ENCODE measurements at regions not wholly inside any gene's neighbourhood (a gene's known extent, or its start where the extent isn't known, plus 50 kb on each side); places are given as distances from the start of the nearest gene placed in this dataset.

- no peak overlapping the region for H2AFZ ChIP-seq (ENCODE audit: low read depth, low read length)
- H3K9me3 ChIP-seq (replicated peaks; ENCODE audit: control insufficient read depth, insufficient read depth, low read depth, low read length) = no peaks in the 10 kb centered on the region
- ChIA-PET POLR2A (no interaction called here), CTCF (ENCODE audit: low intra/inter-chr PET ratio) (no interaction called here)
- no peak for TF ChIP-seq ZNF431 (CRISPR knock-in tag; IDR thresholded peaks at IDR 0.05)
- no peak overlapping the region for H3K27ac ChIP-seq (ENCODE audit: extremely low read depth, low read depth, low read length)
- DNase-seq (ENCODE audit: extremely low read depth in 1 of 4, low spot score in 3 of 4) = no peak
- ATAC-seq = no peak
- WGBS (ENCODE audit: insufficient coverage, low coverage, missing lambda C conversion rate) = no CpG with 5 or more reads among the region's 1 CpG
- peaks cover 0 to 6% of the 10 kb centered on the region in 2 experiments; a peak in 1 of 5 replicates for H3K27me3 ChIP-seq (ENCODE audit: control insufficient read depth in 2 of 2, insufficient read depth in 2 of 2, low read length in 2 of 2)
- H3K4me1 ChIP-seq (replicated peaks in 1 of 2; ENCODE audit: control insufficient read depth in 2 of 2, insufficient read depth in 2 of 2, low read length in 2 of 2) = no peaks in the 10 kb centered on the region
- in situ Hi-C loops (cut with MboI) = no loop called here
- H3K36me3 ChIP-seq (ENCODE audit: control insufficient read depth, insufficient read depth, low read length) = no peaks in the 10 kb centered on the region
- intact Hi-C loops (cut with micrococcal nuclease) = no loop called here
- BruUV-seq (replicated peaks) = no TSS peak
- no peaks in the 10 kb centered on the region for H3K9me1 ChIP-seq (ENCODE audit: control insufficient read depth, insufficient read depth, low read length)
- no peaks in the 10 kb centered on the region for H3K79me2 ChIP-seq (ENCODE audit: control insufficient read depth, insufficient read depth, low read length)
- H3K4me2 ChIP-seq (ENCODE audit: insufficient read depth, low read length) = no peak overlapping the region
- no peak overlapping the region for H3K4me3 ChIP-seq
- H3K9ac ChIP-seq (ENCODE audit: insufficient read depth in 1 of 2, low read depth in 2 of 2, low read length in 2 of 2) = no peak overlapping the region
- FAIRE-seq = no peak
- H4K20me1 ChIP-seq (replicated peaks; ENCODE audit: control insufficient read depth, insufficient read depth, low read length) = no peaks in the 10 kb centered on the region
Observed at GRCh38 chrX:150258176-150258425, 105.0 kb upstream of the MAMLD1 start.

- H3K4me2 ChIP-seq (ENCODE audit: insufficient read depth, low read length) = no peak overlapping the region
- 0% methylated on average over 9 of the region's 11 CpGs for WGBS (ENCODE audit: insufficient coverage, low coverage, missing lambda C conversion rate)
- POLR2A ChIA-PET = no interaction called here
- CTCF ChIA-PET (ENCODE audit: low intra/inter-chr PET ratio) = no interaction called here
- H3K27me3 ChIP-seq (ENCODE audit: control insufficient read depth in 2 of 2, insufficient read depth in 2 of 2, low read length in 2 of 2) = peaks cover 0 to 6% of the 10 kb centered on the region in 2 experiments; a peak in 1 of 5 replicates
- no peaks in the 10 kb centered on the region for H3K9me1 ChIP-seq (ENCODE audit: control insufficient read depth, insufficient read depth, low read length)
- no TSS peak for BruUV-seq (replicated peaks)
- in situ Hi-C loops (cut with MboI) = no loop called here
- FAIRE-seq = no peak
- no peaks in the 10 kb centered on the region for H3K9me3 ChIP-seq (replicated peaks; ENCODE audit: control insufficient read depth, insufficient read depth, low read depth, low read length)
- H3K36me3 ChIP-seq (ENCODE audit: control insufficient read depth, insufficient read depth, low read length) = no peaks in the 10 kb centered on the region
- no peaks in the 10 kb centered on the region for H3K79me2 ChIP-seq (ENCODE audit: control insufficient read depth, insufficient read depth, low read length)
- H3K4me3 ChIP-seq = no peak overlapping the region
- H3K4me1 ChIP-seq (replicated peaks in 1 of 2; ENCODE audit: control insufficient read depth in 2 of 2, insufficient read depth in 2 of 2, low read length in 2 of 2) = no peaks in the 10 kb centered on the region
- no peak overlapping the region for H3K9ac ChIP-seq (ENCODE audit: insufficient read depth in 1 of 2, low read depth in 2 of 2, low read length in 2 of 2)
- H3K27ac ChIP-seq (ENCODE audit: extremely low read depth, low read depth, low read length) = no peak overlapping the region
- ATAC-seq = no peak
- no peaks in the 10 kb centered on the region for H4K20me1 ChIP-seq (replicated peaks; ENCODE audit: control insufficient read depth, insufficient read depth, low read length)
- no peak overlapping the region for H2AFZ ChIP-seq (ENCODE audit: low read depth, low read length)
- no peak for DNase-seq (ENCODE audit: extremely low read depth in 1 of 4, low spot score in 3 of 4)
- no peak for TF ChIP-seq NCOA1 (IDR thresholded peaks at IDR 0.05; ENCODE audit: low read depth)
- no peak for TF ChIP-seq ZNF224 (CRISPR knock-in tag; IDR thresholded peaks at IDR 0.05)
- TF ChIP-seq ZNF282 (CRISPR knock-in tag; IDR thresholded peaks at IDR 0.05) = no peak
- no peak for TF ChIP-seq ZNF431 (CRISPR knock-in tag; IDR thresholded peaks at IDR 0.05)
- intact Hi-C loops (cut with micrococcal nuclease) = no loop called here
Observed at GRCh38 chrX:150258463-150259430, 104.4 kb upstream of the MAMLD1 start.

Data from K562 (cell line).